K562 (cell line): ENCODE measurements at regions not wholly inside any gene's neighbourhood (a gene's known extent, or its start where the extent isn't known, plus 50 kb on each side); places are given as distances from the start of the nearest gene placed in this dataset.

Experiments
- ATAC-seq: fragments of 200-7000 bp; cut with Tn5 transposase; 3 replicates; pipeline ENCODE4 v1.9.1; 2020; ENCODE audit warnings: moderate library complexity
- BruUV-seq: library from RNA; stranded (reverse); fragments of 400-500 nt; replicated peaks from 2 replicates; lab custom pipeline; 2021; lab: Mats Ljungman, UMichigan
- CTCF ChIA-PET: fragments of 300-600 bp; formaldehyde crosslinking; extraction: SDS; loops from one replicate; lab custom pipeline; 2021; ENCODE audit warnings: low intra/inter-chr PET ratio; lab: Yijun Ruan, JAX
- POLR2A ChIA-PET: fragments of 300-600, 350-650 bp; sonication (Branson Sonifier 250); formaldehyde crosslinking; extraction: SDS; loops from one replicate; lab custom pipeline; 2021; ENCODE audit warnings: antibody characterized with exemption, inconsistent platforms; lab: Yijun Ruan, JAX
- DNase-seq, 4 experiments: peaks; one replicate each; pipeline versions ENCODE4 v3.0.0 to v3.0.0-alpha.2; 2011 to 2018; ENCODE audit warnings: low spot score in 3 of 4, mixed read lengths in 3 of 4; ENCODE audit errors: extremely low read depth in 1 of 4
- FAIRE-seq: peaks from 2 replicates; lab custom pipeline; 2011; peaks lifted over from hg19 to GRCh38; lab: Jason Lieb, UNC
- H2AFZ ChIP-seq: 2 replicates; pipeline ENCODE4 v1.6.0; 2011; ENCODE audit warnings: low read depth, low read length, control low read depth, inconsistent platforms
- H3K27ac ChIP-seq: fragments of 200-600 bp; 3 replicates; pipeline ENCODE4 v1.8.0; 2011; ENCODE audit warnings: low read depth, mild to moderate bottlenecking, control low read depth, inconsistent platforms, low read length, moderate library complexity, mixed read lengths; ENCODE audit errors: extremely low read depth
- H3K27me3 ChIP-seq, 2 experiments: fragments of 300-600 bp in 1 of 2; 2 replicates in 1 of 2; 3 replicates in 1 of 2; pipeline versions ENCODE4 v1.6.0 to v1.8.0; 2011; ENCODE audit warnings: inconsistent platforms in 2 of 2, low read length in 2 of 2, mild to moderate bottlenecking in 1 of 2, mixed read lengths in 1 of 2, moderate library complexity in 1 of 2; ENCODE audit not compliant: control insufficient read depth in 2 of 2, insufficient read depth in 2 of 2
- H3K36me3 ChIP-seq: fragments of 300-600 bp; 3 replicates; pipeline ENCODE4 v1.8.0; 2011; ENCODE audit warnings: mild to moderate bottlenecking, low read length, inconsistent platforms; ENCODE audit not compliant: control insufficient read depth, insufficient read depth
- H3K4me1 ChIP-seq, 2 experiments: fragments of 200-600 bp in 1 of 2; replicated peaks in 1 of 2; 2 replicates in 1 of 2; 3 replicates in 1 of 2; pipeline versions ENCODE4 v1.5.1 to v1.8.0; 2011; ENCODE audit warnings: inconsistent platforms in 2 of 2, low read length in 2 of 2, mild to moderate bottlenecking in 1 of 2, mixed read lengths in 1 of 2, moderate library complexity in 1 of 2; ENCODE audit not compliant: control insufficient read depth in 2 of 2, insufficient read depth in 2 of 2
- H3K4me2 ChIP-seq: 2 replicates; pipeline ENCODE4 v1.6.1; 2011; ENCODE audit warnings: low read length, control low read depth, inconsistent platforms, mixed read lengths; ENCODE audit not compliant: insufficient read depth
- H3K4me3 ChIP-seq: fragments of 200-600 bp; sonication (generic), shearing (Covaris generic); 2 replicates; pipeline ENCODE4 v1.5.1; 2016; ENCODE audit warnings: control low read depth, inconsistent platforms
- H3K79me2 ChIP-seq: fragments of 200-600 bp; 3 replicates; pipeline ENCODE4 v1.8.0; 2011; ENCODE audit warnings: low read length, inconsistent platforms; ENCODE audit not compliant: control insufficient read depth, insufficient read depth
- H3K9ac ChIP-seq, 2 experiments: 2 replicates each; pipeline versions ENCODE4 v1.6.0 to v1.6.1; 2011; ENCODE audit warnings: low read depth in 2 of 2, low read length in 2 of 2, control low read depth in 1 of 2, inconsistent platforms in 1 of 2, mild to moderate bottlenecking in 1 of 2, mixed read lengths in 1 of 2; ENCODE audit not compliant: insufficient read depth in 1 of 2
- H3K9me1 ChIP-seq: one replicate; pipeline ENCODE4 v1.6.0; 2011; ENCODE audit warnings: inconsistent platforms, mild to moderate bottlenecking, low read length, moderate library complexity; ENCODE audit not compliant: control insufficient read depth, insufficient read depth
- H3K9me3 ChIP-seq: replicated peaks from 2 replicates; pipeline ENCODE4 v1.5.1; 2011; ENCODE audit warnings: low read depth, low read length, inconsistent platforms; ENCODE audit not compliant: control insufficient read depth, insufficient read depth
- H4K20me1 ChIP-seq: replicated peaks from 2 replicates; pipeline ENCODE4 v1.6.1; 2011; ENCODE audit warnings: low read length, inconsistent platforms, mixed read lengths; ENCODE audit not compliant: control insufficient read depth, insufficient read depth
- HDAC3 ChIP-seq: fragments of 450-650 bp; IDR thresholded peaks from 2 replicates; pipeline ENCODE4 v1.6.1; 2018; ENCODE audit warnings: borderline replicate concordance, mild to moderate bottlenecking, moderate library complexity; ENCODE audit not compliant: partially characterized antibody
- LARP7 ChIP-seq: fragments of 450-650 bp; IDR thresholded peaks from 2 replicates; pipeline ENCODE4 v1.6.1; 2016
- NFE2 ChIP-seq: IDR thresholded peaks from 2 replicates; pipeline ENCODE4 v1.6.1; 2014; ENCODE audit warnings: antibody characterized with exemption, low read depth
- NR2F6 ChIP-seq: fragments of 450-650 bp; formaldehyde crosslinking; IDR thresholded peaks from 2 replicates; pipeline ENCODE4 v1.4.0; 2020; ENCODE audit warnings: mild to moderate bottlenecking
- RERE ChIP-seq: sonication (generic); formaldehyde crosslinking; IDR thresholded peaks from 2 replicates; pipeline ENCODE4 v1.8.0; 2023; ENCODE audit warnings: missing genetic modification reagents, mild to moderate bottlenecking, borderline replicate concordance
- SP1 ChIP-seq: sonication (generic); formaldehyde crosslinking; IDR thresholded peaks from 2 replicates; pipeline ENCODE4 v1.8.1; 2022; ENCODE audit warnings: mild to moderate bottlenecking, missing genetic modification reagents
- TEAD2 ChIP-seq: fragments of 450-650 bp; IDR thresholded peaks from 2 replicates; pipeline ENCODE4 v1.6.1; 2016; ENCODE audit warnings: missing genetic modification characterization, control low read depth, missing compliant biosample characterization
- TFE3 ChIP-seq: fragments of 450-650 bp; formaldehyde crosslinking; IDR thresholded peaks from 2 replicates; pipeline ENCODE4 v1.4.0; 2020; ENCODE audit warnings: mild to moderate bottlenecking, mixed read lengths
- U2AF1 ChIP-seq: fragments of 200-400 bp; formaldehyde crosslinking; optimal IDR thresholded peaks from 2 replicates; pipeline ENCODE3; 2017; ENCODE audit warnings: mild to moderate bottlenecking, low read depth, low read length, moderate library complexity
- ZNF561 ChIP-seq: fragments of 450-650 bp; formaldehyde crosslinking; conservative IDR thresholded peaks from 2 replicates; pipeline ENCODE4 v1.4.0; 2020; ENCODE audit warnings: mild to moderate bottlenecking, moderate library complexity
- WGBS: fragments of 100-300 bp; shearing (Covaris generic); methylation state at CpG from one replicate; pipeline ENCODE4 v1.1.6; 2016; ENCODE audit warnings: low coverage, mixed read lengths; ENCODE audit not compliant: insufficient coverage; ENCODE audit errors: missing lambda C conversion rate; 5-methylcytosine and 5-hydroxymethylcytosine counted together
- in situ Hi-C: fragments of 300-500 bp; cut with MboI; formaldehyde crosslinking; loops from 4 replicates; pipeline ENCODE4 v1.15.0; 2018; ENCODE audit warnings: inconsistent platforms, mixed read lengths
- intact Hi-C: fragments of 100-400 bp; cut with micrococcal nuclease; formaldehyde crosslinking; loops from 2 replicates; pipeline ENCODE4 v1.14.2; 2022

- FAIRE-seq (no peak), DNase-seq (no peak), ATAC-seq (no peak)
- H4K20me1 ChIP-seq: no peaks in the 10 kb centered on the region
- POLR2A ChIA-PET: interaction anchor here (0.8 kb wide), 1 partner anchor 19 kb away, joined by 3 read pairs; no protein-coding TSS in a partner anchor
- no peaks in the 10 kb centered on the region for H3K79me2 ChIP-seq
- no peaks in the 10 kb centered on the region for H3K27me3 ChIP-seq
- no peak overlapping the region for H3K27ac ChIP-seq
- no peaks in the 10 kb centered on the region for H3K9me3 ChIP-seq
- H3K4me3 ChIP-seq: no peak overlapping the region
- H3K9me1 ChIP-seq: no peaks in the 10 kb centered on the region
- H3K36me3 ChIP-seq: no peaks in the 10 kb centered on the region
- H3K9ac ChIP-seq: no peak overlapping the region
- CTCF ChIA-PET: no interaction called here
- H3K4me2 ChIP-seq: no peak overlapping the region
- in situ Hi-C loops: no loop called here
- no peaks in the 10 kb centered on the region for H3K4me1 ChIP-seq
- BruUV-seq: no TSS peak
- intact Hi-C loops: loop anchor here (10.0 kb wide), 1 partner anchor 784 kb away; no protein-coding TSS in a partner anchor
- WGBS: 0% methylated on average over 10 of the region's 10 CpGs
- H2AFZ ChIP-seq: no peak overlapping the region
- TF ChIP-seq LARP7 (no peak), SP1 (CRISPR knock-in tag) (no peak), NFE2 (no peak), U2AF1 (no peak), NR2F6 (CRISPR knock-in tag) (no peak), HDAC3 (no peak), TEAD2 (tag) (no peak), RERE (CRISPR knock-in tag) (no peak), ZNF561 (CRISPR knock-in tag) (no peak), TFE3 (CRISPR knock-in tag) (no peak)
These were observed 256.4 kb downstream of the MEIS1 start for GRCh38 chr2:66691031-66691965.
